Activated naive CD8-positive, alpha-beta T cell treated with anti-CD3 and anti-CD28 coated beads, Interleukin-2, amount 10 ng/mL, durations not matched to agents 7 days and 5 days (primary cell): ENCODE measurements at regions not wholly inside any gene's neighbourhood (a gene's known extent, or its start where the extent isn't known, plus 50 kb on each side); places are given as distances from the start of the nearest gene placed in this dataset.

ENCODE experiments used
- ATAC-seq: fragments of 150-1000 bp; cut with Tn5 transposase; one replicate; pipeline ENCODE4 v1.10.0; 2021; ENCODE audit warnings: low read depth, moderate library complexity
- POLR2A ChIA-PET: fragments of 350-600 bp; sonication (Branson Sonifier 250); formaldehyde crosslinking; loops from one replicate; lab custom pipeline; 2021; ENCODE audit warnings: antibody characterized with exemption; lab: Charles Lee
- DNase-seq: peaks from one replicate; pipeline ENCODE4 v3.0.0; 2021
- H3K27ac Mint-ChIP-seq: one replicate; pipeline ENCODE4 v1.8.0; 2022; ENCODE audit warnings: mild to moderate bottlenecking, mixed read lengths
- H3K27me3 Mint-ChIP-seq: one replicate; pipeline ENCODE4 v1.8.0; 2022; ENCODE audit warnings: mild to moderate bottlenecking, moderate library complexity, mixed read lengths
- H3K36me3 Mint-ChIP-seq: one replicate; pipeline ENCODE4 v1.8.0; 2021; ENCODE audit warnings: mild to moderate bottlenecking, mixed read lengths
- H3K4me1 Mint-ChIP-seq: one replicate; pipeline ENCODE4 v1.8.0; 2021; ENCODE audit warnings: mixed read lengths
- H3K4me3 Mint-ChIP-seq: one replicate; pipeline ENCODE4 v1.8.0; 2022; ENCODE audit warnings: mild to moderate bottlenecking, moderate library complexity, mixed read lengths
- H3K9me3 Mint-ChIP-seq: one replicate; pipeline ENCODE4 v1.8.0; 2021; ENCODE audit warnings: mixed read lengths

GRCh38 chr1:67626861-67627235 is 58.2 kb upstream of the GADD45A start:
- POLR2A ChIA-PET, result no interaction called here
- peaks cover 3% of the 10 kb centered on the region for H3K27me3 Mint-ChIP-seq
- peaks cover 2% of the 10 kb centered on the region for H3K9me3 Mint-ChIP-seq
- no peaks in the 10 kb centered on the region for H3K36me3 Mint-ChIP-seq
- ATAC-seq (no peak), DNase-seq (no peak)
- H3K4me1 Mint-ChIP-seq, result peaks cover 4% of the 10 kb centered on the region
- no peak overlapping the region for H3K4me3 Mint-ChIP-seq
- H3K27ac Mint-ChIP-seq, result no peak overlapping the region

- DNase-seq (no peak), ATAC-seq (no peak)
- POLR2A ChIA-PET, result no interaction called here
- Mint-ChIP-seq H3K9me3 (peaks cover 2% of the 10 kb centered on the region), H3K4me1 (peaks cover 8% of the 10 kb centered on the region), H3K27ac (no peak overlapping the region), H3K36me3 (no peaks in the 10 kb centered on the region), H3K27me3 (peaks cover 3% of the 10 kb centered on the region), H3K4me3 (no peak overlapping the region)
These were observed 57.7 kb upstream of the GADD45A start for GRCh38 chr1:67627336-67627735.

DNA sequence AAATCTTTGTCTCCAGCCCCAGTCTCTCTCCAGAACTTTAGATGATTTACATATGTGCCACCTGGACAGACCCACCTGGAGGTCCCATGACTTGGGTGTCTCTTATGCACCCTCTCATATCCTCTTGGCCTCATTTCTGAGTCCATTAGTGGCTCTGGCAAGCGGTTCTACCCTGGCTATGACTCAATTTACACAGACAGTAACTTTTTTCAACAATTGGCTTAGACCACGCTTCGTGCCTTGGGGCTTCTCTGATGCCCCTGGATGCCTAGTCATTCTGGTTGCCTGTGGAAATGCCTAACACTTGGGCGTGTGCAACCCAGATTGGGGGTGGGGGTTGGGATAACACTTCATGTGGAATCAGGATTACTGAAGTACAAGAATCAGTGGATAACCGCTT is 57.1 kb upstream of the GADD45A start:
- H3K27me3 Mint-ChIP-seq, result peaks cover 3% of the 10 kb centered on the region
- peaks cover 8% of the 10 kb centered on the region for H3K4me1 Mint-ChIP-seq
- H3K9me3 Mint-ChIP-seq, result peaks cover 2% of the 10 kb centered on the region
- no peak overlapping the region for H3K4me3 Mint-ChIP-seq
- H3K27ac Mint-ChIP-seq, result no peak overlapping the region
- no peak for DNase-seq
- no peaks in the 10 kb centered on the region for H3K36me3 Mint-ChIP-seq
- ATAC-seq, result no peak
- POLR2A ChIA-PET, result no interaction called here

- Mint-ChIP-seq H3K4me1 (peaks cover 10% of the 10 kb centered on the region), H3K27me3 (no peaks in the 10 kb centered on the region), H3K4me3 (no peak overlapping the region), H3K9me3 (peaks cover 2% of the 10 kb centered on the region), H3K27ac (no peak overlapping the region), H3K36me3 (no peaks in the 10 kb centered on the region)
- ATAC-seq (no peak), DNase-seq (no peak)
- POLR2A ChIA-PET, result no interaction called here
These were observed 55.5 kb upstream of the GADD45A start for GRCh38 chr1:67629370-67630075.

- Mint-ChIP-seq H3K27me3 (no peaks in the 10 kb centered on the region), H3K4me3 (no peak overlapping the region), H3K36me3 (no peaks in the 10 kb centered on the region), H3K4me1 (peaks cover 14% of the 10 kb centered on the region), H3K9me3 (peaks cover 2% of the 10 kb centered on the region), H3K27ac (no peak overlapping the region)
- ATAC-seq (no peak), DNase-seq (no peak)
- POLR2A ChIA-PET, result no interaction called here
These were observed 54.5 kb upstream of the GADD45A start for GRCh38 chr1:67630438-67631045.

GRCh38 chr1:67632356-67632755 is 52.6 kb upstream of the GADD45A start:
- POLR2A ChIA-PET, result no interaction called here
- H3K27me3 Mint-ChIP-seq, result no peaks in the 10 kb centered on the region
- no peak for ATAC-seq
- H3K36me3 Mint-ChIP-seq, result no peaks in the 10 kb centered on the region
- H3K4me3 Mint-ChIP-seq, result no peak overlapping the region
- H3K9me3 Mint-ChIP-seq, result peaks cover 2% of the 10 kb centered on the region
- no peak overlapping the region for H3K27ac Mint-ChIP-seq
- H3K4me1 Mint-ChIP-seq, result peaks cover 20% of the 10 kb centered on the region
- DNase-seq, result no peak

- Mint-ChIP-seq H3K27me3 (no peaks in the 10 kb centered on the region), H3K4me1 (peaks cover 20% of the 10 kb centered on the region), H3K36me3 (no peaks in the 10 kb centered on the region), H3K27ac (no peak overlapping the region), H3K9me3 (peaks cover 2% of the 10 kb centered on the region), H3K4me3 (no peak overlapping the region)
- ATAC-seq (no peak), DNase-seq (no peak)
- POLR2A ChIA-PET, result no interaction called here
These were observed 52.0 kb upstream of the GADD45A start for GRCh38 chr1:67632811-67633655.

DNA sequence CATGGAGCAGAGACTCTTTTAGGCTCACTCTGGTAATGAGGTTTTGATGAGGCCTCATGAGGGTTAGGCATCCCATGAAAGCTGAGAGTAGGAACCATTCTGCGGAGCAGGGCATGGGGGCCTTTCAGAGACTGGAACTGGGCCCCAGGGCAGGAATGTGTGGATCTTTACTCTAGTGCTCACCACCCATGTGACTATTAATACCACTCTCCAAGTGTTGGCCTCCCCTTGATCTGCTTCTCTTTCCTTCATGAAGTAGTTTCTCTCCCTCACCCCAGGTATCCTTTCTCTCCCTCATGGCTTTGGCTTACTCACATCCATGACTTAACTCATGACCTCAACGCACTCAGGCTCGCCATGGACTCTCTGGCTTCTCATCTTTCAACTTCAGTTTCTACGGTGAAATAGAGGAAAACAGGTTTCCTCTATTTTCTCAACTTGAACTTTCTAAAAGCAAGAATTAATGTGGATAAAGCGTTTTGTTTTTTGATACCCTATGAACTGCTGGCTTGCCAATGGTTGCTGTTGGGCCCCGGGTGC is 50.5 kb upstream of the GADD45A start:
- Mint-ChIP-seq H3K27ac (no peak overlapping the region), H3K4me3 (no peak overlapping the region), H3K27me3 (peaks cover under 1% of the 10 kb centered on the region), H3K9me3 (peaks cover 2% of the 10 kb centered on the region), H3K4me1 (peaks cover 20% of the 10 kb centered on the region), H3K36me3 (no peaks in the 10 kb centered on the region)
- no peak for ATAC-seq
- POLR2A ChIA-PET, result no interaction called here
- DNase-seq, result no peak

- no peak for ATAC-seq
- DNase-seq, result no peak
- H3K27ac Mint-ChIP-seq, result no peak overlapping the region
These were observed 49.8 kb upstream of the GADD45A start for GRCh38 chr1:67635055-67635809.

More at GRCh38 chr1:67635055-67635809, 49.8 kb upstream of the GADD45A start:
- peaks cover under 1% of the 10 kb centered on the region for H3K9me3 Mint-ChIP-seq
- POLR2A ChIA-PET, result no interaction called here
- H3K4me1 Mint-ChIP-seq, result peaks cover 20% of the 10 kb centered on the region
- peaks cover 3% of the 10 kb centered on the region for H3K27me3 Mint-ChIP-seq
- H3K36me3 Mint-ChIP-seq, result no peaks in the 10 kb centered on the region
- no peak overlapping the region for H3K4me3 Mint-ChIP-seq
